Spleen (tissue), 11 donors: ENCODE measurements at regions not wholly inside any gene's neighbourhood (a gene's known extent, or its start where the extent isn't known, plus 50 kb on each side); places are given as distances from the start of the nearest gene placed in this dataset.
"Not testable (repeated sequence)": the region's sequence is repeated elsewhere in the genome, so short reads cannot be mapped to it uniquely, and the experiment has no call there.

ENCODE experiments used
- DNase-seq: peaks from one replicate; pipeline ENCODE4 v3.0.0-alpha.2; 2020
- H3K27ac ChIP-seq, 8 donors: fragments of 200-600 bp; sonication (generic) in 7 of 8; 1 replicate in 4 of 8; 2 replicates in 4 of 8; pipeline versions ENCODE4 v1.5.0 to v1.8.0; 2016 to 2021; ENCODE audit warnings: inconsistent platforms in 4 of 8, mild to moderate bottlenecking in 4 of 8, moderate library complexity in 1 of 8
- H3K27me3 ChIP-seq, 7 donors: fragments of 200-600 bp; sonication (generic) in 6 of 7; replicated peaks in 1 of 7; 1 replicate in 4 of 7; 2 replicates in 3 of 7; pipeline versions ENCODE4 v1.5.0 to v1.8.0; 2016 to 2021; ENCODE audit warnings: inconsistent platforms in 3 of 7, mild to moderate bottlenecking in 1 of 7
- H3K36me3 ChIP-seq, 6 donors: fragments of 200-600 bp; sonication (generic) in 5 of 6; 1 replicate in 4 of 6; 2 replicates in 2 of 6; pipeline versions ENCODE4 v1.5.0 to v1.8.0; 2016 to 2021; ENCODE audit warnings: inconsistent platforms in 2 of 6
- H3K4me1 ChIP-seq, 6 donors: fragments of 200-600 bp; sonication (generic) in 5 of 6; 1 replicate in 3 of 6; 2 replicates in 3 of 6; pipeline versions ENCODE4 v1.5.0 to v1.8.0; 2016 to 2021; ENCODE audit warnings: inconsistent platforms in 3 of 6
- H3K4me3 ChIP-seq, 8 donors: fragments of 200-600 bp; sonication (generic) in 7 of 8; 1 replicate in 4 of 8; 2 replicates in 4 of 8; pipeline versions ENCODE4 v1.5.0 to v1.8.0; 2016 to 2021; ENCODE audit warnings: inconsistent platforms in 4 of 8, mild to moderate bottlenecking in 4 of 8, moderate library complexity in 2 of 8
- H3K9me3 ChIP-seq, 8 donors: fragments of 200-600 bp; sonication (generic) in 7 of 8; 1 replicate in 4 of 8; 2 replicates in 4 of 8; pipeline versions ENCODE4 v1.5.0 to v1.8.0; 2016 to 2021; ENCODE audit warnings: inconsistent platforms in 4 of 8
- POLR2A ChIP-seq, 3 donors: fragments of 450-650 bp; IDR thresholded peaks; one replicate each; pipeline ENCODE4 v1.5.1; 2017; ENCODE audit warnings: antibody characterized with exemption in 3 of 3, mild to moderate bottlenecking in 1 of 3
- POLR2AphosphoS5 ChIP-seq, 3 donors: sonication (generic); formaldehyde crosslinking; IDR thresholded peaks; one replicate each; pipeline ENCODE4 v1.5.1; 2017; ENCODE audit warnings: antibody characterized with exemption in 3 of 3
- WGBS, 5 donors: extraction: QIAGEN DNeasy Blood & Tissue Kit in 3 of 5; methylation state at CpG; one replicate each; pipeline versions ENCODE4 v1.1.5 to v1.1.7; 2013 to 2018; 5-methylcytosine and 5-hydroxymethylcytosine counted together
- intact Hi-C: fragments of 100-400 bp; cut with DNase I; formaldehyde crosslinking; loops from one replicate; pipeline ENCODE4 v1.15.0; 2023; ENCODE audit warnings: low total_unique reads
- TF ChIP-seq, protein P1 (sequence below), 11 experiments: fragments of 200-600 bp in 7 of 11; fragments of 450-650 bp in 4 of 11; sonication (generic) in 4 of 11; IDR thresholded peaks in 8 of 11; conservative IDR thresholded peaks in 3 of 11; 1 replicate in 7 of 11; 2 replicates in 4 of 11; pipeline versions ENCODE4 v1.4.0 to v1.8.0; 2016 to 2021; ENCODE audit warnings: antibody characterized with exemption in 11 of 11, inconsistent platforms in 4 of 11, mild to moderate bottlenecking in 1 of 11
- donor health status: healthy with polysubstance abuse.
- donor health status: DM: no; HTN: no; CAD: no; lungs with moderate emphysema.
- donor health status: DM: no; HTN: no; CAD: no.
- donor health status: Bipolar disorder and iron deficiency.
- donor health status: healthy.
- donor health status: DM: no; HTN: no; CAD: no.
- donor health status: DM: yes; HTN: yes; CAD: no.

- H3K4me1 ChIP-seq, DNase-seq, intact Hi-C loops, H3K9me3 ChIP-seq, H3K36me3 ChIP-seq, H3K27ac ChIP-seq, H3K4me3 ChIP-seq: not testable (repeated sequence)
- 71 to 100% (median 92%) methylated on average over 1 of the region's 1 CpG for WGBS, 5 donors
- peaks cover 0 to 15% (median 0%) of the 10 kb centered on the region in 7 donors for H3K27me3 ChIP-seq
Measured at GRCh38 chr15:83335542-83335941, 51.1 kb upstream of the BNC1 start.

GRCh38 chr15:83339396-83339795 is 54.9 kb upstream of the BNC1 start:
- Histone ChIP-seq H3K4me3 (no peak overlapping the region), H3K27me3 (peaks cover 0 to 14% (median 0%) of the 10 kb centered on the region in 7 donors), H3K9me3 (peaks cover 0 to 4% (median 0%) of the 10 kb centered on the region in 8 donors), H3K27ac (no peak overlapping the region), H3K36me3 (no peaks in the 10 kb centered on the region), H3K4me1 (no peaks in the 10 kb centered on the region)
- DNase-seq = no peak
- intact Hi-C loops = no loop called here
- 75 to 84% (median 76%) methylated on average over 5 of the region's 5 CpGs for WGBS, 5 donors
- no peak for TF ChIP-seq POLR2AphosphoS5 (IDR thresholded peaks at IDR 0.05)
- no peak for TF ChIP-seq POLR2A (IDR thresholded peaks at IDR 0.05)

GRCh38 chr15:83340087-83340486 is 55.6 kb upstream of the BNC1 start:
- peaks cover 0 to 4% (median 0%) of the 10 kb centered on the region in 8 donors for H3K9me3 ChIP-seq
- TF ChIP-seq POLR2A (IDR thresholded peaks at IDR 0.05) (no peak), POLR2AphosphoS5 (IDR thresholded peaks at IDR 0.05) (no peak)
- TF ChIP-seq, protein P1, sequence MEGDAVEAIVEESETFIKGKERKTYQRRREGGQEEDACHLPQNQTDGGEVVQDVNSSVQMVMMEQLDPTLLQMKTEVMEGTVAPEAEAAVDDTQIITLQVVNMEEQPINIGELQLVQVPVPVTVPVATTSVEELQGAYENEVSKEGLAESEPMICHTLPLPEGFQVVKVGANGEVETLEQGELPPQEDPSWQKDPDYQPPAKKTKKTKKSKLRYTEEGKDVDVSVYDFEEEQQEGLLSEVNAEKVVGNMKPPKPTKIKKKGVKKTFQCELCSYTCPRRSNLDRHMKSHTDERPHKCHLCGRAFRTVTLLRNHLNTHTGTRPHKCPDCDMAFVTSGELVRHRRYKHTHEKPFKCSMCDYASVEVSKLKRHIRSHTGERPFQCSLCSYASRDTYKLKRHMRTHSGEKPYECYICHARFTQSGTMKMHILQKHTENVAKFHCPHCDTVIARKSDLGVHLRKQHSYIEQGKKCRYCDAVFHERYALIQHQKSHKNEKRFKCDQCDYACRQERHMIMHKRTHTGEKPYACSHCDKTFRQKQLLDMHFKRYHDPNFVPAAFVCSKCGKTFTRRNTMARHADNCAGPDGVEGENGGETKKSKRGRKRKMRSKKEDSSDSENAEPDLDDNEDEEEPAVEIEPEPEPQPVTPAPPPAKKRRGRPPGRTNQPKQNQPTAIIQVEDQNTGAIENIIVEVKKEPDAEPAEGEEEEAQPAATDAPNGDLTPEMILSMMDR (IDR thresholded peaks at IDR 0.05 in 8 of 11, conservative IDR thresholded peaks at IDR 0.05 in 3 of 11) = no peak
- DNase-seq = no peak
- H3K27me3 ChIP-seq = peaks cover 0 to 21% (median 0%) of the 10 kb centered on the region in 7 donors
- H3K4me1 ChIP-seq = no peaks in the 10 kb centered on the region
- H3K4me3 ChIP-seq = no peak overlapping the region
- 89 to 100% (median 91%) methylated on average over 1 of the region's 1 CpG for WGBS, 5 donors
- H3K36me3 ChIP-seq = no peaks in the 10 kb centered on the region
- intact Hi-C loops = no loop called here
- H3K27ac ChIP-seq = no peak overlapping the region

DNA sequence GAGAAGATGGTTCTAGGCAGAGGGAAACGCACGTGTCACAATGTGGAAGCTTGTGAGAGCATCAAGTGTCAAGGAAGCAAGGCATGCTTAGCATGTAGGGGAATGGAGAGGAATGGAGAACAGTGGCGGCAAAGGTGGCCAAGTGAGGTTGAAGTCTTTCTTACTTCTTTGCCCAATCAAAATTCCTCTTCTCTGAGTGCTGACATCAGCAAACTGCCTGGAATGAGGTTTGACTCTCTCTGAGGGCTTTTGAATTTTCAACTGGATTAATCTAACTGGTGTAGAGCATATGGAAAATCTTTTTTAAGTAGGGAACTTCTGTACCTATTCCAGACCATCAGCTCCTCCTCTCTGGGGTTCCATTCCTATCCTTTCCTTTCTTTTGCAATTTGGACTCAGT is 61.9 kb upstream of the BNC1 start:
- TF ChIP-seq POLR2AphosphoS5 (IDR thresholded peaks at IDR 0.05) = no peak
- TF ChIP-seq POLR2A (IDR thresholded peaks at IDR 0.05) = no peak
- TF ChIP-seq, protein P1 (IDR thresholded peaks at IDR 0.05 in 8 of 11, conservative IDR thresholded peaks at IDR 0.05 in 3 of 11) = no peak
- WGBS, 5 donors = 69 to 80% (median 74%) methylated on average over 3 of the region's 3 CpGs
- no peak overlapping the region for H3K4me3 ChIP-seq

DNA sequence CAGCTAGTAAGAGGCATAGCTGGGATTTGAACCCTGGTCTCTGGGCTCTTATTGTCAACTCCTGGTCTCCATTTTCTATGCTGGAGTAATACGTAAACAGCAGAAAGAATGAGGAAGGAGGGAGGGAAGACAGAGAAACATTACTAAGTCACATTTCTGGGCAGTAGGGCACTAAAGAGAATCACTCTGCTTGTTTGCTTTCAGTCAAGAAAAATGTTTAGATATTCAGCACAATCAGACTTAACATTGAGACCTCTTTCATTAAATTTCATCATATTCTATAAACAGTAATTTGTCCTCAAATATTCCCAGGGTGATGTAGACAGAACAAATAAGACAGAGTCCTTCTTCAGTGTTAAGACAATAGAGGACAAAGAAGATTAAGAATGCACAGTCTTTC is 67.7 kb upstream of the BNC1 start:
- H3K27ac ChIP-seq = no peak overlapping the region
- DNase-seq = no peak
- H3K9me3 ChIP-seq = peaks cover 0 to 4% (median 0%) of the 10 kb centered on the region in 8 donors
- no peaks in the 10 kb centered on the region for H3K36me3 ChIP-seq
- H3K27me3 ChIP-seq = peaks cover 0 to 34% (median 4%) of the 10 kb centered on the region in 7 donors
- no peak overlapping the region for H3K4me3 ChIP-seq
- intact Hi-C loops = no loop called here
- WGBS, 5 donors = 65 to 90% (median 78%) methylated on average over 1 of the region's 1 CpG
- no peaks in the 10 kb centered on the region for H3K4me1 ChIP-seq
- no peak for TF ChIP-seq POLR2A (IDR thresholded peaks at IDR 0.05)
- no peak for TF ChIP-seq POLR2AphosphoS5 (IDR thresholded peaks at IDR 0.05)
- TF ChIP-seq, protein P1 (IDR thresholded peaks at IDR 0.05 in 8 of 11, conservative IDR thresholded peaks at IDR 0.05 in 3 of 11) = no peak

More for the DNA sequence above, 61.9 kb upstream of the BNC1 start:
- peaks cover 0 to 48% (median 4%) of the 10 kb centered on the region in 7 donors for H3K27me3 ChIP-seq
- H3K27ac ChIP-seq = no peak overlapping the region
- no peaks in the 10 kb centered on the region for H3K36me3 ChIP-seq
- H3K9me3 ChIP-seq = no peaks in the 10 kb centered on the region
- no peaks in the 10 kb centered on the region for H3K4me1 ChIP-seq
- intact Hi-C loops = no loop called here
- DNase-seq = no peak
